GM19043 (cell line): ENCODE measurements at regions not wholly inside any gene's neighbourhood (a gene's known extent, or its start where the extent isn't known, plus 50 kb on each side); places are given as distances from the start of the nearest gene placed in this dataset.
"Not testable (repeated sequence)": the region's sequence is repeated elsewhere in the genome, so short reads cannot be mapped to it uniquely, and the experiment has no call there.

Experiments used
- ATAC-seq: cut with Tn5 transposase; IDR thresholded peaks from one replicate; pipeline ENCODE4 v1.9.1; 2021; ENCODE audit warnings: low read depth; ENCODE audit not compliant: unreplicated experiment

- no peak for ATAC-seq
These were observed 129.8 kb downstream of the SEC23A start for GRCh38 chr14:38973083-38973700.

GRCh38 chr14:38972511-38972910 is 130.5 kb downstream of the SEC23A start:
- no peak for ATAC-seq

GRCh38 chr14:38971258-38971921 is 131.6 kb downstream of the SEC23A start:
- ATAC-seq, result no peak

DNA sequence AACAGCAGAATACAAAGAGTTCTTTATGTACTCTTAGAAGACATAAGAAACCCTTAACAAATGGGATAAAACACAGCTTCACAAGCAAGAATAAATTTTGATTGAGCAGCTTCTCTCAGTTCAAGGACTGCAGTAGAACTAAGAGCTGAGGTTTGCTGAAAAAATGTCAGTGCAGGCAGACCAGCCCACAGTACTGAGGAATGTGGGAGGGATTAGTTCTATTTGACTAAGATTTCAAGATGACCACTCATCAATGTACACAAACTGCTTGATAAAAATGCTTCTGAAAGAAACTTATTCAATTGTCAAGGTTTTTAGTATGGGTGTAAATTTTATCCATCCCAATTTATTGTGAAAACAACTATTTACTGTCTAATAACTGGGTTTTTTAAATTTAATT is 138.4 kb downstream of the SEC23A start:
- no peak for ATAC-seq

DNA sequence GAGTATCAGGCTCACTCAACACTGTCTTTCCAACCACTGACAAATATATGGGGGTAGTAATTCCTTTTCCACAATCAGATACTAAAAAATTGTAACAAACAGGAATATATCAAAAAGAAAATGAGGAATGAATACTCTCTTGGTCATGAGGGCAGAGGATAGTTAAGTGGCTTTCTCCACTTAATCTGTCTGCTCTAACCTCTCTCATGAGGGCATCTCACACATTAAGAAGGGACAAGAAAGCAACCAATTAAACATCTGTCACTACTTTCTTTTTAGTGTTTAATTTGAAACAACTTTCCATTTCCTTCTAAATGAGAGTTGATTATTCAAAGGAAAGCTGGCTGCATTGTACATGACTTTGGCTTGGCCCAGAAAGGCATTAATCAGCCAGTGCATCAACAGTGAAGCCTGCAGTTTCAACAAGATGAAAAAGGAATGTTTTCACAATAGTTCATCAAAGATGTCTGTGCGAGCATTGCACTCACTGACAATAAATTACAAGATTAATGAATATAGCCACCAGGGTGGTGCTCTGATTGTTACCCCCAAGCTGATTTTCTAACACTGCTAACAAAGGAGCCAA is 142.0 kb downstream of the SEC23A start:
- ATAC-seq, result no peak

GRCh38 chr14:38959021-38959420 is 144.0 kb downstream of the SEC23A start:
- no peak for ATAC-seq

DNA sequence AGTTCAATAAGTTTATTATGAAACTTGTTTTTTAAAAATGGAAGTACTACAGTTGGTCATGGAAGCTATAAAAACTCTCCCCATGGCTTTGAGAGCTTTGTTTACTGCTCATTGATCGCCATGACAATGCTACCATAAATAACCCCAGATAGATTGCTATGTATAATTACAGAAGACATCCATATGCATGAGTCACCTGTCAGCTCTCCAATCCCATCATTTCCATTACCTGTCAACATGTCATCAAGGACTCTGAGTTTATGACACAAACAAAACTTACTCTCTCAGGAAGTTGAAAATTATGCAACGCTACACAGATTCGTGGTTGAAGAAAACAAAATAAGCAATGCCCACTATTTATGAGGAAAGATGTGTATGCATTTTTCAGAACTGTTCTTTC is 144.4 kb downstream of the SEC23A start:
- ATAC-seq, result no peak

DNA sequence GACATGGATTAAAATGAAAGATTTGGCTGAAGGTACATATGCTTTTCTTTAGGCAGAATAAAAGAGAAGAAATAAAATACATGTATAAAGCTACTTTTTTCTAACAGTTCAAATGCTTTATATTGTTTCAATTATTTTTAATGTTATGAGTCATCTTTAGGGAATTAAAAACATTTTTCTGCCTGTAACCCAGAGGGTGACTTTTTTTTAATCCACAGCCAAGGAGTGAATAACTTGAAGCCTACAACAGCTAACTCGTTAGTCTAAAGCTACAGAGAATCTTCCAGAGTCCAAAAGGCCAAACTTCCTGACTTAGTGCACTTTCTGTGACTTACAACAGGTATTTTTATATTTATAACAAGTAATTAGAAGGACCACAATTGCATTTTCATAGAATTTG is 151.6 kb downstream of the SEC23A start:
- ATAC-seq, result no peak

- no peak for ATAC-seq
These were observed 152.4 kb downstream of the SEC23A start for GRCh38 chr14:38950676-38951075.

- no peak for ATAC-seq
These were observed 154.5 kb downstream of the SEC23A start for GRCh38 chr14:38948576-38948975.

GRCh38 chr14:38948171-38948570 is 154.9 kb downstream of the SEC23A start:
- ATAC-seq, result no peak

- ATAC-seq, result no peak
These were observed 155.7 kb downstream of the SEC23A start for GRCh38 chr14:38947343-38947742.

GRCh38 chr14:38944691-38945090 is 158.3 kb downstream of the SEC23A start:
- no peak for ATAC-seq

GRCh38 chr14:38941488-38941887 is 161.5 kb downstream of the SEC23A start:
- ATAC-seq, result no peak

- not testable (repeated sequence) for ATAC-seq
These were observed 170.4 kb downstream of the SEC23A start for GRCh38 chr14:38932653-38933000.

DNA sequence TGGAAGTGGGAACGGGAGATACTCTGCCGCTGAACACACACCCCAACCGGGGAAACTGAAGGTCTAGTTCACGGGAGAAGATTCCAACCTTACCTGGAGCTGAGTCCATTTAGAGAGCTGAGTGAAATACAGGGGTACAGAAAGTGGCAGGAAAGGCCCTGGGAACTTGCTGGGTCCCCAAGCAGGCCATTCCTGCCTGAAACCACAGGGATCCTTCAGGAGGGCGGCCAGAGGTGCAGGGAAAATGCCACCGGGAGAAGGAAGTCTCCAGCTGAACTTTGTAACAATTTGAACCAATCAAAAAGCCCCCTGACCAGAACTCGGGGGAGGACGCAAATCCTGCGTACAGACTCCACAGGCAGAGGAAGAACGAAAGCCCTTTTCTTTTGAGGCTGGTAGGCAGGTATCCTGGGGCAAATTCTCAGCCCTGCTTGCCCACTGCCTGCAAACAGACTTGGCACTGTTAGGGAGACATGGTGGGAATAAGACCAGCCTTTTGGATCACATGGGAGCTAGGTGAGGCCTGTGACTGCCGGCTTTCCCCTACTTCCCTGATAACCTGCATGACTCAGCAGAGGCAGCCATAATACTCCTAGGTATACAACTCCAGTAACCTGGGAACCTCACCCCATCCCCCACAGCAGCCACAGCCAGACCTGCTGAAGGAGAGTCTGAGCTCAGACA is 170.9 kb downstream of the SEC23A start:
- ATAC-seq, result no peak

DNA sequence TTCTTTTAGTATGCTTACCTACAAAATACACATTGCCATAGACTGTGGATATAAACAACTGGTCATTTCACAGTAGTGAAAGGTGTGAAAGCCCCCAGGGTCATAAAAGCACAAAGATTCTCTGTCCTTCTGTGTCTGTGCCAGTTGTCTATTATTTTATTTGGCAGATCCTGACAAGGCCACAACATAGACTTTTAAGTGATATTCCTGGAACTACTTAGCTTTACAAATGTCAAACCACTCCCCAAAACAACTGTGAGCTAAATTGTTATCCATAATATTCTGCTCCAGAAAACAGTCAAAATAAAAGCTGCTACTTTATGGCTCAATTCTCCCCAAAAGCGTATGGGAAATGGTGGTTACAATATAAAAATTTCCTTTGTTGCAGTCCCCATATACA is 172.1 kb downstream of the SEC23A start:
- ATAC-seq, result no peak

GRCh38 chr14:38930022-38930421 is 173.0 kb downstream of the SEC23A start:
- ATAC-seq, result no peak

- no peak for ATAC-seq
These were observed 173.6 kb downstream of the SEC23A start for GRCh38 chr14:38929416-38929815.

DNA sequence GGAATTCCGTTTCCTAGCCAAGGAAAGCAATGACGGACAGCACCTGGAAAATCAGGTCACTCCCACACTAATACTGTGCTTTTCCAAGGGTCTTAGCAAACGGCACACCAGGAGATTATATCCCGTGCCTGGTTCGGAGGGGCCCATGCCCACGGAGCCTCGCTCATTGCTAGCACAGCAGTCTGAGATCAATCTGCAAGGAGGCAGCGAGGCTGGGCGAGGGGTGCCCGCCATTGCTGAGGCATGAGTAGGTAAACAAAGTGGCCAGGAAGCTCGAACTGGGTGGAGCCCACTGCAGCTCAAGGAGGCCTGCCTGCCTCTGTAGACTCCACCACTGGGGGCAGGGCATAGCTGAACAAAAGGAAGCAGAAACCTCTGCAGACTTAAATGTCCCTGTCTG is 181.1 kb downstream of the SEC23A start:
- not testable (repeated sequence) for ATAC-seq

DNA sequence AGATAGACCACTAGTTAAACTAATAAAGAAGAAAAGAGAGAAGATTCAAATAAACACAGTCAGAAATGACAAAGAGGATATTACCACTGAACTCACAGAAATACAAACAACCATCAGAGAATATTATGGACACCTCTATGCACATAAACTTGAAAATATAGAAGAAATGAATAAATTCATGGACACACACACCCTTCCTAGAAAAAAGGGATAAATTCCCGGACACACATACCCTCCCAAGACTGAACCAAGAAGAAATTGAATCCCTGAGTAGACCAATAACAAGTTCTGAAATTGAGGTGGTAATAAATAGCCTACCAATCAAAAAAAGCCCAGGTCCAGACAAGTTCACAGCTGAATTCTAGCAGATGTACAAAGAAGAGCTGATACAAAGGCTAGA is 187.9 kb downstream of the SEC23A start:
- no peak for ATAC-seq

DNA sequence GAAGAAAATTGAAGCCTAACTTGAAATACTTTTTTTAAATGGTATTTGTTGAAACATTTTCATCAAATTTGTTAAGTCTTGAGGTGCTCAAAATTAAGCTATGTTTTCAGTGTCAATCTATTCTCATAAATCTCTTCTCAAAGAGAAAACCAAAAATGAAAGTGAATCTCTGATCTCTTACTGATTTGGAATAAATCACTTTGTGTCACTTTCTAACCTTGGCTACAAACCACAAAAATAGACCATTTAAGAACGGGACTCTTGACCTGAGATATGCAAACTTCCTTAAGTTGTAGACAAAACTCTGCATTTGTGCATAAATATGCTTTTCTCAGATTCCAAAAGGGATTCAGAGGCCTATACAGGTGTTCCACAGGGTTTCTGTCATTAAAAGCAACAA is 192.9 kb downstream of the SEC23A start:
- ATAC-seq, result no peak
